ENCODE measurements at regions not wholly inside any gene's neighbourhood (a gene's known extent, or its start where the extent isn't known, plus 50 kb on each side); places are given as distances from the start of the nearest gene placed in this dataset.
"Not testable (repeated sequence)": the region's sequence is repeated elsewhere in the genome, so short reads cannot be mapped to it uniquely, and the experiment has no call there.

DNA sequence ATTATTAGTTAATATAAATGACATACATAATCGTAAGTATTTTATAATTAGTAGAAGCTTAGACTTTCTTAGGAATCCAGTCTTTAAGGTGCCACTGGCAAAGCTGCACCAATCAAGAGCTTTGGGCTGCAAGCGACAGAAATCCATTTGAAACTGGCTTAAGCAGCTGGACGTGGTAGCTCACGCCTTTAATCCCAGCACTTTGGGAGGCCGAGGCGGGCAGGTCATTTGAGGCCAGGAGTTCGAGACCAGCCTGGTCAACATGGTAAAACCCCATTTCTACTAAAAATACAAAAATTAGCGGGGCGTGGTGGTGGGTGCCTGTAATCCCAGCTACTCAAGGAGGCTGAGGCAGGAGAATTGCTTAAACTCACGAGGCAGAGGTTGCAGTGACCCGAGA is 71.8 kb upstream of the HPCAL1 start:
- TF ChIP-seq, protein P1, sequence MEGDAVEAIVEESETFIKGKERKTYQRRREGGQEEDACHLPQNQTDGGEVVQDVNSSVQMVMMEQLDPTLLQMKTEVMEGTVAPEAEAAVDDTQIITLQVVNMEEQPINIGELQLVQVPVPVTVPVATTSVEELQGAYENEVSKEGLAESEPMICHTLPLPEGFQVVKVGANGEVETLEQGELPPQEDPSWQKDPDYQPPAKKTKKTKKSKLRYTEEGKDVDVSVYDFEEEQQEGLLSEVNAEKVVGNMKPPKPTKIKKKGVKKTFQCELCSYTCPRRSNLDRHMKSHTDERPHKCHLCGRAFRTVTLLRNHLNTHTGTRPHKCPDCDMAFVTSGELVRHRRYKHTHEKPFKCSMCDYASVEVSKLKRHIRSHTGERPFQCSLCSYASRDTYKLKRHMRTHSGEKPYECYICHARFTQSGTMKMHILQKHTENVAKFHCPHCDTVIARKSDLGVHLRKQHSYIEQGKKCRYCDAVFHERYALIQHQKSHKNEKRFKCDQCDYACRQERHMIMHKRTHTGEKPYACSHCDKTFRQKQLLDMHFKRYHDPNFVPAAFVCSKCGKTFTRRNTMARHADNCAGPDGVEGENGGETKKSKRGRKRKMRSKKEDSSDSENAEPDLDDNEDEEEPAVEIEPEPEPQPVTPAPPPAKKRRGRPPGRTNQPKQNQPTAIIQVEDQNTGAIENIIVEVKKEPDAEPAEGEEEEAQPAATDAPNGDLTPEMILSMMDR (IDR thresholded peaks at IDR 0.05), result not testable (repeated sequence)
- TF ChIP-seq POLR2A (IDR thresholded peaks at IDR 0.05); POLR2AphosphoS5 (IDR thresholded peaks at IDR 0.05); EP300 (IDR thresholded peaks at IDR 0.05; ENCODE audit: low read depth): not testable (repeated sequence)
